Smooth muscle cell (in vitro differentiated cells): ENCODE measurements at regions not wholly inside any gene's neighbourhood (a gene's known extent, or its start where the extent isn't known, plus 50 kb on each side); places are given as distances from the start of the nearest gene placed in this dataset.

Experiments
- DNase-seq: peaks from one replicate; lab custom pipeline; 2025; ENCODE audit not compliant: unreplicated experiment; lab: John Stamatoyannopoulos, UW
- H2AFZ ChIP-seq: fragments of 200-600 bp; sonication (generic); 2 replicates; pipeline ENCODE4 v1.6.0; 2016; ENCODE audit warnings: antibody characterized with exemption, low read depth, mild to moderate bottlenecking
- H3F3A ChIP-seq: fragments of 200-600 bp; sonication (generic); 2 replicates; pipeline ENCODE4 v1.6.0; 2017; ENCODE audit warnings: antibody characterized with exemption, low read depth
- H3K27ac ChIP-seq: fragments of 200-600 bp; sonication (generic); 2 replicates; pipeline ENCODE4 v1.5.1; 2016; ENCODE audit warnings: low read depth, mild to moderate bottlenecking
- H3K27me3 ChIP-seq: fragments of 200-600 bp; sonication (generic); 2 replicates; pipeline ENCODE4 v1.6.1; 2016; ENCODE audit warnings: low read depth, mild to moderate bottlenecking
- H3K36me3 ChIP-seq: fragments of 200-600 bp; sonication (generic); 2 replicates; pipeline ENCODE4 v1.5.1; 2016; ENCODE audit warnings: low read depth
- H3K4me1 ChIP-seq: fragments of 200-600 bp; sonication (generic); 2 replicates; pipeline ENCODE4 v1.5.1; 2016; ENCODE audit warnings: low read depth
- H3K4me2 ChIP-seq: fragments of 200-600 bp; sonication (generic); 2 replicates; pipeline ENCODE4 v1.6.0; 2016; ENCODE audit warnings: mild to moderate bottlenecking
- H3K4me3 ChIP-seq: fragments of 200-600 bp; sonication (generic); 2 replicates; pipeline ENCODE4 v1.5.1; 2016; ENCODE audit warnings: mild to moderate bottlenecking
- H3K79me2 ChIP-seq: fragments of 200-600 bp; sonication (generic); 2 replicates; pipeline ENCODE4 v1.6.0; 2016; ENCODE audit warnings: low read depth, mild to moderate bottlenecking
- H3K9ac ChIP-seq: fragments of 200-600 bp; sonication (generic); 2 replicates; pipeline ENCODE4 v1.6.0; 2016; ENCODE audit warnings: low read depth
- H3K9me3 ChIP-seq: fragments of 200-600 bp; sonication (generic); replicated peaks from 2 replicates; pipeline ENCODE4 v1.5.1; 2016; ENCODE audit warnings: low read depth
- H4K20me1 ChIP-seq: fragments of 200-600 bp; sonication (generic); 2 replicates; pipeline ENCODE4 v1.6.0; 2016; ENCODE audit warnings: low read depth
- CTCF ChIP-seq: fragments of 200-600 bp; sonication (generic); IDR thresholded peaks from 2 replicates; pipeline ENCODE4 v1.5.1; 2017; ENCODE audit warnings: borderline replicate concordance, mild to moderate bottlenecking, antibody characterized with exemption; ENCODE audit not compliant: insufficient read depth, poor library complexity, severe bottlenecking
- WGBS: methylation state at CpG from one replicate; pipeline ENCODE4 v1.1.7; 2016; ENCODE audit warnings: low lambda C conversion rate; 5-methylcytosine and 5-hydroxymethylcytosine counted together

- no peak overlapping the region for H3K4me3 ChIP-seq
- 51% methylated on average over 4 of the region's 4 CpGs for WGBS
- H2AFZ ChIP-seq = no peak overlapping the region
- H3K36me3 ChIP-seq = no peaks in the 10 kb centered on the region
- no peaks in the 10 kb centered on the region for H3K9me3 ChIP-seq
- H3K9ac ChIP-seq = no peak overlapping the region
- H3K27me3 ChIP-seq = no peaks in the 10 kb centered on the region
- H3K79me2 ChIP-seq = no peaks in the 10 kb centered on the region
- H4K20me1 ChIP-seq = no peaks in the 10 kb centered on the region
- TF ChIP-seq CTCF = peak; percentile 69
- no peak overlapping the region for H3K27ac ChIP-seq
- no peak overlapping the region for H3K4me2 ChIP-seq
- H3F3A ChIP-seq = no peaks in the 10 kb centered on the region
- no peaks in the 10 kb centered on the region for H3K4me1 ChIP-seq
- no peak for DNase-seq
These were observed 687.8 kb downstream of the KCNA4 start for GRCh38 chr11:29328961-29329441.

GRCh38 chr11:29327891-29328290 is 688.9 kb downstream of the KCNA4 start:
- H3K27me3 ChIP-seq = no peaks in the 10 kb centered on the region
- H4K20me1 ChIP-seq = no peaks in the 10 kb centered on the region
- WGBS = 86% methylated on average over 4 of the region's 4 CpGs
- TF ChIP-seq CTCF = no peak
- no peak for DNase-seq
- H3K9ac ChIP-seq = no peak overlapping the region
- no peak overlapping the region for H3K27ac ChIP-seq
- H3K4me1 ChIP-seq = no peaks in the 10 kb centered on the region
- no peaks in the 10 kb centered on the region for H3K79me2 ChIP-seq
- H3K36me3 ChIP-seq = no peaks in the 10 kb centered on the region
- no peak overlapping the region for H3K4me3 ChIP-seq
- no peak overlapping the region for H3K4me2 ChIP-seq
- no peaks in the 10 kb centered on the region for H3F3A ChIP-seq
- no peak overlapping the region for H2AFZ ChIP-seq
- no peaks in the 10 kb centered on the region for H3K9me3 ChIP-seq

- H3K9ac ChIP-seq = no peak overlapping the region
- H3K4me2 ChIP-seq = no peak overlapping the region
- no peaks in the 10 kb centered on the region for H3K9me3 ChIP-seq
- no peaks in the 10 kb centered on the region for H3K4me1 ChIP-seq
- 93% methylated on average over 3 of the region's 3 CpGs for WGBS
- H3K36me3 ChIP-seq = no peaks in the 10 kb centered on the region
- no peak overlapping the region for H2AFZ ChIP-seq
- no peaks in the 10 kb centered on the region for H3K27me3 ChIP-seq
- H3F3A ChIP-seq = no peaks in the 10 kb centered on the region
- DNase-seq = no peak
- H3K27ac ChIP-seq = no peak overlapping the region
- no peaks in the 10 kb centered on the region for H4K20me1 ChIP-seq
- no peaks in the 10 kb centered on the region for H3K79me2 ChIP-seq
- H3K4me3 ChIP-seq = no peak overlapping the region
- no peak for TF ChIP-seq CTCF
These were observed 690.1 kb downstream of the KCNA4 start for GRCh38 chr11:29326757-29327156.

GRCh38 chr11:29324328-29324727 is 692.5 kb downstream of the KCNA4 start:
- H3K4me2 ChIP-seq = no peak overlapping the region
- no peaks in the 10 kb centered on the region for H3K36me3 ChIP-seq
- no peaks in the 10 kb centered on the region for H3F3A ChIP-seq
- H2AFZ ChIP-seq = no peak overlapping the region
- no peak for TF ChIP-seq CTCF
- DNase-seq = no peak
- no peaks in the 10 kb centered on the region for H3K9me3 ChIP-seq
- H4K20me1 ChIP-seq = no peaks in the 10 kb centered on the region
- H3K27ac ChIP-seq = no peak overlapping the region
- no peaks in the 10 kb centered on the region for H3K4me1 ChIP-seq
- no peaks in the 10 kb centered on the region for H3K79me2 ChIP-seq
- H3K4me3 ChIP-seq = no peak overlapping the region
- H3K27me3 ChIP-seq = no peaks in the 10 kb centered on the region
- H3K9ac ChIP-seq = no peak overlapping the region
